ENCODE measurements at regions not wholly inside any gene's neighbourhood (a gene's known extent, or its start where the extent isn't known, plus 50 kb on each side); places are given as distances from the start of the nearest gene placed in this dataset.

DNA sequence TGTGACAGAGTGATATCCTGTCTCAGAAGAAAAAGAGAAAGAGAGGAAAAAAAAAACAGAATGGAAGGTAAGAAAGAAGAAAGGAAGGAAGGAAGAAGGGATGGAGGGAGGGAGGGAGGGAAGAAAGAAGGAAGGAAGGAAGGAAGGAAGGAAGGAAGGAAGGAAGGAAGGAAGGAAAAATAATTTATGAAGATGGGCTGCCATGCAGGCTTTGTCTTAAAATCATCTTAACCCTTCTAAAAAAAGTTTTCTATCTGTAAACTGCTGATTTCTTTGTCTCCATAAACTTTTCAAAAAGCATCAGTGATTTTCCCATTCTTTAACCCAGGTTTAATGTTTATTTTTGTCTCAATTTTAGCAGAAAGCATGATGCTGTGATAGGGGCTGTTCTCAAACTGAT lies 1154.1 kb upstream of the CDH6 start (continued):
- TF ChIP-seq, protein P1, sequence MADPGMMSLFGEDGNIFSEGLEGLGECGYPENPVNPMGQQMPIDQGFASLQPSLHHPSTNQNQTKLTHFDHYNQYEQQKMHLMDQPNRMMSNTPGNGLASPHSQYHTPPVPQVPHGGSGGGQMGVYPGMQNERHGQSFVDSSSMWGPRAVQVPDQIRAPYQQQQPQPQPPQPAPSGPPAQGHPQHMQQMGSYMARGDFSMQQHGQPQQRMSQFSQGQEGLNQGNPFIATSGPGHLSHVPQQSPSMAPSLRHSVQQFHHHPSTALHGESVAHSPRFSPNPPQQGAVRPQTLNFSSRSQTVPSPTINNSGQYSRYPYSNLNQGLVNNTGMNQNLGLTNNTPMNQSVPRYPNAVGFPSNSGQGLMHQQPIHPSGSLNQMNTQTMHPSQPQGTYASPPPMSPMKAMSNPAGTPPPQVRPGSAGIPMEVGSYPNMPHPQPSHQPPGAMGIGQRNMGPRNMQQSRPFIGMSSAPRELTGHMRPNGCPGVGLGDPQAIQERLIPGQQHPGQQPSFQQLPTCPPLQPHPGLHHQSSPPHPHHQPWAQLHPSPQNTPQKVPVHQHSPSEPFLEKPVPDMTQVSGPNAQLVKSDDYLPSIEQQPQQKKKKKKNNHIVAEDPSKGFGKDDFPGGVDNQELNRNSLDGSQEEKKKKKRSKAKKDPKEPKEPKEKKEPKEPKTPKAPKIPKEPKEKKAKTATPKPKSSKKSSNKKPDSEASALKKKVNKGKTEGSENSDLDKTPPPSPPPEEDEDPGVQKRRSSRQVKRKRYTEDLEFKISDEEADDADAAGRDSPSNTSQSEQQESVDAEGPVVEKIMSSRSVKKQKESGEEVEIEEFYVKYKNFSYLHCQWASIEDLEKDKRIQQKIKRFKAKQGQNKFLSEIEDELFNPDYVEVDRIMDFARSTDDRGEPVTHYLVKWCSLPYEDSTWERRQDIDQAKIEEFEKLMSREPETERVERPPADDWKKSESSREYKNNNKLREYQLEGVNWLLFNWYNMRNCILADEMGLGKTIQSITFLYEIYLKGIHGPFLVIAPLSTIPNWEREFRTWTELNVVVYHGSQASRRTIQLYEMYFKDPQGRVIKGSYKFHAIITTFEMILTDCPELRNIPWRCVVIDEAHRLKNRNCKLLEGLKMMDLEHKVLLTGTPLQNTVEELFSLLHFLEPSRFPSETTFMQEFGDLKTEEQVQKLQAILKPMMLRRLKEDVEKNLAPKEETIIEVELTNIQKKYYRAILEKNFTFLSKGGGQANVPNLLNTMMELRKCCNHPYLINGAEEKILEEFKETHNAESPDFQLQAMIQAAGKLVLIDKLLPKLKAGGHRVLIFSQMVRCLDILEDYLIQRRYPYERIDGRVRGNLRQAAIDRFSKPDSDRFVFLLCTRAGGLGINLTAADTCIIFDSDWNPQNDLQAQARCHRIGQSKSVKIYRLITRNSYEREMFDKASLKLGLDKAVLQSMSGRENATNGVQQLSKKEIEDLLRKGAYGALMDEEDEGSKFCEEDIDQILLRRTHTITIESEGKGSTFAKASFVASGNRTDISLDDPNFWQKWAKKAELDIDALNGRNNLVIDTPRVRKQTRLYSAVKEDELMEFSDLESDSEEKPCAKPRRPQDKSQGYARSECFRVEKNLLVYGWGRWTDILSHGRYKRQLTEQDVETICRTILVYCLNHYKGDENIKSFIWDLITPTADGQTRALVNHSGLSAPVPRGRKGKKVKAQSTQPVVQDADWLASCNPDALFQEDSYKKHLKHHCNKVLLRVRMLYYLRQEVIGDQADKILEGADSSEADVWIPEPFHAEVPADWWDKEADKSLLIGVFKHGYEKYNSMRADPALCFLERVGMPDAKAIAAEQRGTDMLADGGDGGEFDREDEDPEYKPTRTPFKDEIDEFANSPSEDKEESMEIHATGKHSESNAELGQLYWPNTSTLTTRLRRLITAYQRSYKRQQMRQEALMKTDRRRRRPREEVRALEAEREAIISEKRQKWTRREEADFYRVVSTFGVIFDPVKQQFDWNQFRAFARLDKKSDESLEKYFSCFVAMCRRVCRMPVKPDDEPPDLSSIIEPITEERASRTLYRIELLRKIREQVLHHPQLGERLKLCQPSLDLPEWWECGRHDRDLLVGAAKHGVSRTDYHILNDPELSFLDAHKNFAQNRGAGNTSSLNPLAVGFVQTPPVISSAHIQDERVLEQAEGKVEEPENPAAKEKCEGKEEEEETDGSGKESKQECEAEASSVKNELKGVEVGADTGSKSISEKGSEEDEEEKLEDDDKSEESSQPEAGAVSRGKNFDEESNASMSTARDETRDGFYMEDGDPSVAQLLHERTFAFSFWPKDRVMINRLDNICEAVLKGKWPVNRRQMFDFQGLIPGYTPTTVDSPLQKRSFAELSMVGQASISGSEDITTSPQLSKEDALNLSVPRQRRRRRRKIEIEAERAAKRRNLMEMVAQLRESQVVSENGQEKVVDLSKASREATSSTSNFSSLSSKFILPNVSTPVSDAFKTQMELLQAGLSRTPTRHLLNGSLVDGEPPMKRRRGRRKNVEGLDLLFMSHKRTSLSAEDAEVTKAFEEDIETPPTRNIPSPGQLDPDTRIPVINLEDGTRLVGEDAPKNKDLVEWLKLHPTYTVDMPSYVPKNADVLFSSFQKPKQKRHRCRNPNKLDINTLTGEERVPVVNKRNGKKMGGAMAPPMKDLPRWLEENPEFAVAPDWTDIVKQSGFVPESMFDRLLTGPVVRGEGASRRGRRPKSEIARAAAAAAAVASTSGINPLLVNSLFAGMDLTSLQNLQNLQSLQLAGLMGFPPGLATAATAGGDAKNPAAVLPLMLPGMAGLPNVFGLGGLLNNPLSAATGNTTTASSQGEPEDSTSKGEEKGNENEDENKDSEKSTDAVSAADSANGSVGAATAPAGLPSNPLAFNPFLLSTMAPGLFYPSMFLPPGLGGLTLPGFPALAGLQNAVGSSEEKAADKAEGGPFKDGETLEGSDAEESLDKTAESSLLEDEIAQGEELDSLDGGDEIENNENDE (IDR thresholded peaks at IDR 0.05; ENCODE audit: insufficient replicate concordance, low read length), result no peak
- TF ChIP-seq BACH1 (IDR thresholded peaks at IDR 0.05; ENCODE audit: low read length) (no peak), EZH2 (IDR thresholded peaks at IDR 0.05; ENCODE audit: low read depth, low read length, severe bottlenecking) (no peak)
- TF ChIP-seq, protein P2, sequence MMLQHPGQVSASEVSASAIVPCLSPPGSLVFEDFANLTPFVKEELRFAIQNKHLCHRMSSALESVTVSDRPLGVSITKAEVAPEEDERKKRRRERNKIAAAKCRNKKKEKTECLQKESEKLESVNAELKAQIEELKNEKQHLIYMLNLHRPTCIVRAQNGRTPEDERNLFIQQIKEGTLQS (IDR thresholded peaks at IDR 0.05; ENCODE audit: insufficient read depth, low read depth, low read length), result no peak

Measured in H1 (cell line).